ENCODE measurements at regions not wholly inside any gene's neighbourhood (a gene's known extent, or its start where the extent isn't known, plus 50 kb on each side); places are given as distances from the start of the nearest gene placed in this dataset.

- Mint-ChIP-seq H3K4me1 (ENCODE audit: unreplicated experiment) (peaks cover 8% of the 10 kb centered on the region), H3K27ac (ENCODE audit: unreplicated experiment) (peak overlapping the region; percentile 48), H3K9me3 (ENCODE audit: unreplicated experiment) (no peaks in the 10 kb centered on the region), H3K4me3 (ENCODE audit: unreplicated experiment) (no peak overlapping the region), H3K36me3 (ENCODE audit: low read depth, unreplicated experiment) (no peaks in the 10 kb centered on the region), H3K27me3 (ENCODE audit: unreplicated experiment) (no peaks in the 10 kb centered on the region)
- no peak for DNase-seq (ENCODE audit: low spot score)
- TF ChIP-seq CTCF (IDR thresholded peaks at IDR 0.05; ENCODE audit: unreplicated experiment): no peak
Measured at GRCh38 chr3:146912241-146913015, 307.3 kb upstream of the PLSCR5 start.

- Mint-ChIP-seq H3K27ac (ENCODE audit: unreplicated experiment) (no peak overlapping the region), H3K4me3 (ENCODE audit: unreplicated experiment) (no peak overlapping the region), H3K36me3 (ENCODE audit: low read depth, unreplicated experiment) (no peaks in the 10 kb centered on the region), H3K27me3 (ENCODE audit: unreplicated experiment) (no peaks in the 10 kb centered on the region), H3K4me1 (ENCODE audit: unreplicated experiment) (peaks cover 10% of the 10 kb centered on the region), H3K9me3 (ENCODE audit: unreplicated experiment) (no peaks in the 10 kb centered on the region)
- no peak for DNase-seq (ENCODE audit: low spot score)
- no peak for TF ChIP-seq CTCF (IDR thresholded peaks at IDR 0.05; ENCODE audit: unreplicated experiment)
Measured at GRCh38 chr3:146903927-146904326, 298.8 kb upstream of the PLSCR5 start.

DNA sequence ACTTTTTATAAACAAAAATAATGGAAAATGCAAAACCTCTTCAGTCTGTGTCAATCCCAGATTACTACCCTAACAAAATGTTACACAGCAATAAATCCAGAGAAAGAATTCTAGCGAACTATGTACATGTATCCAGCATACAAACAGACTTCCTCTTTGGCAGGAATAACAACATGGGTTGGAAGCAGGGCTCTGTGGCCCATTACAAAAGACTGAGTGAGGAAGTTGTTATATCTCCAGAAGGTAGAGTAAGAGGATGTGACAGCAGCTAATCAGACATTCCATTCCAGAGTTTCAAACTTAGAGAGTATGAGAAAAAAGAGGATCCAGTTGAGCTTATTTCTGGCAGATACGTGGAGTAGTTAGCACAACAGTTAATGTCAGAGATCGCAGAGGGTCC is 294.0 kb upstream of the PLSCR5 start:
- Mint-ChIP-seq H3K27ac (ENCODE audit: unreplicated experiment) (peak overlapping the region; percentile 76), H3K27me3 (ENCODE audit: unreplicated experiment) (no peaks in the 10 kb centered on the region), H3K9me3 (ENCODE audit: unreplicated experiment) (no peaks in the 10 kb centered on the region), H3K36me3 (ENCODE audit: low read depth, unreplicated experiment) (no peaks in the 10 kb centered on the region), H3K4me3 (ENCODE audit: unreplicated experiment) (no peak overlapping the region), H3K4me1 (ENCODE audit: unreplicated experiment) (peaks cover 10% of the 10 kb centered on the region)
- DNase-seq (ENCODE audit: low spot score): no peak
- TF ChIP-seq CTCF (IDR thresholded peaks at IDR 0.05; ENCODE audit: unreplicated experiment): no peak

DNA sequence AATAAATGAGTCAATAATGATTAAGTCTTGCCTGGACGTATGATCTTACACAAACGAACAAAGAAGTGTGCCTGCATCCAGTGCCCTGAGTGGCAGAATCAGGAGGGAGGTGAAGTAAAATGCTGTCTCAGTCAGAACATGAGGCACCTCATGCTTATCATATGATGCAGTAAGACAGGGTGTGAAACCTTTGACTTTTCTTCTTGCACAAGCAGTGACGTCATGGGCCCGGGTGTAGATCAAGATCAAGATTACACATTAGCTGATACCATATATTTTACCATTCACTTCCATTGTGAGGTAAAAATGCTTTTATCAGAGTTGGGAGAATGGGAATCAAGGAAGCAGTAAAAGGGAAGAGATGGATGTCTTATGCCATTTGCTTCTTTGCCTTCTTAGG is 291.6 kb upstream of the PLSCR5 start:
- H3K4me1 Mint-ChIP-seq (ENCODE audit: unreplicated experiment): peaks cover 13% of the 10 kb centered on the region
- no peaks in the 10 kb centered on the region for H3K9me3 Mint-ChIP-seq (ENCODE audit: unreplicated experiment)
- no peak for TF ChIP-seq CTCF (IDR thresholded peaks at IDR 0.05; ENCODE audit: unreplicated experiment)
- no peak overlapping the region for H3K4me3 Mint-ChIP-seq (ENCODE audit: unreplicated experiment)
- H3K36me3 Mint-ChIP-seq (ENCODE audit: low read depth, unreplicated experiment): no peaks in the 10 kb centered on the region
- H3K27ac Mint-ChIP-seq (ENCODE audit: unreplicated experiment): no peak overlapping the region
- no peaks in the 10 kb centered on the region for H3K27me3 Mint-ChIP-seq (ENCODE audit: unreplicated experiment)
- DNase-seq (ENCODE audit: low spot score): no peak

- H3K4me1 Mint-ChIP-seq (ENCODE audit: unreplicated experiment): peaks cover 13% of the 10 kb centered on the region
- no peak overlapping the region for H3K27ac Mint-ChIP-seq (ENCODE audit: unreplicated experiment)
- TF ChIP-seq CTCF (IDR thresholded peaks at IDR 0.05; ENCODE audit: unreplicated experiment): no peak
- no peaks in the 10 kb centered on the region for H3K36me3 Mint-ChIP-seq (ENCODE audit: low read depth, unreplicated experiment)
- H3K27me3 Mint-ChIP-seq (ENCODE audit: unreplicated experiment): no peaks in the 10 kb centered on the region
- H3K9me3 Mint-ChIP-seq (ENCODE audit: unreplicated experiment): no peaks in the 10 kb centered on the region
- DNase-seq (ENCODE audit: low spot score): no peak
- H3K4me3 Mint-ChIP-seq (ENCODE audit: unreplicated experiment): no peak overlapping the region
Measured at GRCh38 chr3:146895026-146895749, 290.0 kb upstream of the PLSCR5 start.
